ENCODE measurements at regions not wholly inside any gene's neighbourhood (a gene's known extent, or its start where the extent isn't known, plus 50 kb on each side); places are given as distances from the start of the nearest gene placed in this dataset.
"Not testable (repeated sequence)": the region's sequence is repeated elsewhere in the genome, so short reads cannot be mapped to it uniquely, and the experiment has no call there.

DNA sequence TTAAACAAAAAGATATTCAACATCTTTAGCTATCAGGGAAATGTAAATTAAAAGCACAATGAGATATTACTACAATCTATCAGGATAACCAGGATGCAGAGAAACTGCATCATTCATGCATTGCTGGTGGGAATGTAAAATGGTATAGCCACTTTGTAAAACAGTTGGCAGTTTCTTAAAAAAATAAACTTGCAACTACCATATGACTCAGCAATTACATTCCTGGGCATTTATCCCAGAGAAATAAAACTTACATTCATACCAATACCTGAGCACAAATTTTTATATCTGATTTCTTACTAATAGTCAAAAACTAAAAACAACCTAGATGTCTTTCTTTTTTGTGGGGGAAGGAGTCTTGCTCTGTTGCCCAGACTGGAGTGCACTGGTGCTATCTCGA, 190.3 kb upstream of the TAB2 start:
- DNase-seq (ENCODE audit: low spot score), result no peak

DNA sequence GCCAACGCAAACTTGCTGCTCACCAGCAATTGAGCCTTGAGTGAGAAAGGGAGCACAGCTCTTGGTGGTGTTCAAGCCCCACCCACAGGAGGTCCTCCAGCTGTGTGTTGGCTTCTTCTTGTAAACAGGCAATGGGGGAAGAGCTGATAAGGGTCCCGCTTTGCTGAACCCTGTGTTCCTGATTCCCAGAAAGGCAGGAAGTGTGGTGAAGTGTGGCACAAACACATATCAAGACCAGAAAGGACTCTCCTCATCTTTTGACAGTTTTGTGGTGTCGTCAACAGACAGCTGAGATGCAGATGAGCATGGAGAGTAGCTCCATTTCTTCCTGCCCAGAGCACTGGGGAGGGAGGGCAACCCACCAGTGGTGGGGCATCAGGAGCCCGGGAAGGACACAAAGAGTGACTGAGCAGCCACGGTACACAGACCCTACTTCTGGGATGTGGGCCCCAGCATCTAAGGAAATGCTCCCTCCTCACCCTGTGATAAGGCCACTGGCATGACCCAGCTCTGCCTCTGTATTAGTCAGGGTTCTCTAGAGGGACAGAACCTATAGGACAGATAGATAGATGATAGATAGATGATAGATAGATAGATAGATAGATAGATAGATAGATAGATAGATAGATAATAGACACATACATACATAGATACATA, 188.9 kb upstream of the TAB2 start:
- peak; percentile 73 for DNase-seq (ENCODE audit: low spot score)

DNA sequence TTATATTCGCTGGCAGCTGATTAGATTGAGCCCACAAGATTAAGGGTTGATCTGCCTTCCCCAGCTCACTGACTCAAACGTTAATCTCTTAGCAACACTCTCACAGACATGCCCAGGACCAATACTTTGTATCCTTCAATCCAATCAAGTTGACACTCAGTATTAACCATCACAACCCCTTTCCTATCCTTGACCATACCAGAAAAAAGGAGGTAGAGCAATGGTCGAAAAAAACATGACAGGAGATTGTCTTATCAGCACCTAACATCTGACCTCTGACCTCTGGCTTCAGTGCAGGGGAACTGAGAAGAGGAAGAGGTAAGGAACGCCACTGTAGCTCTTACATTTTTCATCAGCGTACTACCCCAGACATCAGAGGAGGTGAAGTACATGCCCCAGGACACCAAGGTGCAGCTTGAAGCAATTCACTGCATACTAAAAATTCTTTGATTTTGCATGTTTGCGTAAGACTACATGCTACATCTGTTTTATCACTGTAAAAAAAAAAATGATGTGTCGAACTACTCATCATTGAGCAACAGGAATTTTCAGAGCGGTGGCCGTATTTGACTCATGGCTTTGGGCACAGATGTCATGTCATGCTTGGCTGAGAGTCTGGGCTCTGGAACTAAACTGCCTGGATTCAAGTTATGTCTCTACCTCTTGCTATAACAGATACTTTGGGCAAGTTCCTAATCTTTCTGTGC, 188.0 kb upstream of the TAB2 start:
- no peak for DNase-seq (ENCODE audit: low spot score)

DNA sequence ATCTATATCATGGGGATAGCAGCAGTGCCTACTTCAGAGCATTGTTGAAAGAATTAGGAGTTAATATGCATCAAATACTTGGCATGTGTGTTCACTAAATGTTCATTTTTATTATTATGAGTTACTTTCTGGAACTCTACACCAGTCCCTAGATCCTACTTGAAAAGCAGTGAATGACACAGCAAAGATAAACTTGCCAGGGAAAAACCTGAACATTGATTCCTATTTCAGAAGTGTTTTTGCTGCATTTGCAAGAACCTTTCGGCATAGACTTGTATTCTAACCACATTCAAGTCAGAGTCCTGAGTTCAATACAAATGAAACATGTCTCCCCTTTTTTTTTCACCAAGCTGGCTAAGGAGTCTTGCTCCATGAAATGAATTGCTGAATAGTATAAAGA, 187.4 kb upstream of the TAB2 start:
- DNase-seq (ENCODE audit: low spot score), result no peak

DNA sequence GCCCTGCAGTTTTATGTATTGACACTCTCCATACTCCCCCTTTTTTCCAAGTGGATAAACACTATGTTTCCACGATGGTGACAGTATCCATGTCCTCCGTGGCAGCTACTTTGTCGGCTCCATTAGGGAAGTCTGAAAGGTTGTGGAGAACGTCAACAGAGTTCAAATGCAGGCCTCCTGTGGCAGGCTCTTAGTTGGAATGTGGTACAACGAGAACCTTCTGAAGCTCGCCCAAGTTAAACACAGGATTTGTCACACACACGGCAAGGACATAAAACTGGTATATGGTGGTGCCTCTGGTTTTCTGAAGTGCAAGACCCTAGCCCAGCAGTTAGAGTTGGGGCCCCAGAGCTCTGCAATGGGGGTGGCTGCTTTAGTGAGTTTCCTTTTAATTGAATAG, 187.0 kb upstream of the TAB2 start:
- no peak for DNase-seq (ENCODE audit: low spot score)

DNA sequence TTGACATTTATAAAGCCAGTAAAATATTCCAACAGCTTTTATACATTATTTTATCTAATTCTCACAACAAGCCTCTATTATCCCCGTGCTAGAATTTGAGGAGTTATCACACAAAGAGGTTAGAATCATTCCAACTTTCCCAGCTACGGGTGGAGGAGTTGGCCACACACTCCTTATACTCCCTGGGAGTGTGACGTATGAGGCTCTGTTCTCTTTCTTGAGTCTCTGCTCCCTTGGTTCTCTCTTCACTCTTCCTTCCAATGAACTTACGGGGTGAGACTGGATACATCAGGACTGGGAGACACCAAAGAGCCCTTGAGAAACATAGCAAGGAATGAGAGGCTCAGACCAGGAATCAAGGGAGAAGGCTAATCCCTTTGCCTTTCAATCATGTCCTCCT, 185.6 kb upstream of the TAB2 start:
- no peak for DNase-seq (ENCODE audit: low spot score)

DNA sequence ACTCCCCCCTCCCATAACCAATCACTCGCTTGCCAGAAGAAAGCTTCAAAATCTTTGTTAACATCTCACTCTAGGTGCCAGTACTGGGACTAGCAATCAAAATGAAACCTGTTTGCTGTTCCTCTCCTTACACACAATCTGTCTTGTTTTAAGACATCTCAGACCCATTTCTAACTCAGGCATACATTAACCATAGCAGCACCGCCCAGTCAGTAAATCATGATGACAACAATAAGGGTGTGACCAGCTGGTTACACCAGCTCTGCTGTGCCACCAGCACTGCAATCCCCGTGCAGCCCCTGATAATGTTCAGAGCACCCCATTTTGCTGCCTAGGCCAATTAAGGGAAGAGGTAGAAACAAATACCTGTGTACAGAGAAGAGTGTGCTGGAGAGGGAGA, 185.2 kb upstream of the TAB2 start:
- DNase-seq (ENCODE audit: low spot score), result peak; percentile 29

DNA sequence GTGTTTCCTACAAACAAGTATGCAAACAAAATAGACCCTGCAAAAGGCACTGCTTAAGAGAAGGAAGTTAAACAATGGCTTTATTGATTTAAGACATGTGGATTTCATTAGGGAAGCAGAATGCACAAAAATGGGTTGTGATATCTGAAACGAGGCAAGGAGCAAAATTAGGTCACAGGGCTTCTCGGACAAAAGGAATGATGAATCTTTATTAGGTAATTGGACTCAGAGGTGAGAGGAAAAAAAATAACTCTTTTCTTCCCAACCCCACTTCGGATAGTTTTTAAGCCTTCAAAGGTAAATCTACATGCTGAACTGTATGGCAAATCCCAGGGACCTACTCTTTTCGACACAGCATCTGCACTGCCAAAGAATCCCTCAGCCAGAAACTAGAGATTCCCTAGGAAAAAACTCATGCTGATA, 183.0 kb upstream of the TAB2 start:
- DNase-seq (ENCODE audit: low spot score), result no peak

DNA sequence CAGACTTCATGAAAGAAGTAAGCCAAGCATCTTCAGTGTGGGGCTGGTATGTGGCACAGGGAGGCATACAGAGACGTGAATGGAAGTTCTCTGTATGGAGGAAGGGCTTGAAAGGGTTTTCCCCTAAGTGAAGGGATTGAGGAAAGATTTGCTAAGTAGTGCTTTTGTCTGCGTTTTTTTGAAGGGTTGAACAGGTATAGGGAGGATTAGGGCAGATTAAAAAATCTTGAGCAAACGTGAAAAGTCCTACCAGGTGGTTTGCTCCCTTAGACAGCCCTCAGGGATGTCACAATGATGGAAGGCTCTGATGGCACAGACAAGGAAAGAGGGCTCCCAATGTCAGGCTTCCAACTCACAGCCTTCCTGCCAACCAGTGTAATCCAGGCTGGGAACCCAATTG, 181.7 kb upstream of the TAB2 start:
- DNase-seq (ENCODE audit: low spot score), result no peak

DNA sequence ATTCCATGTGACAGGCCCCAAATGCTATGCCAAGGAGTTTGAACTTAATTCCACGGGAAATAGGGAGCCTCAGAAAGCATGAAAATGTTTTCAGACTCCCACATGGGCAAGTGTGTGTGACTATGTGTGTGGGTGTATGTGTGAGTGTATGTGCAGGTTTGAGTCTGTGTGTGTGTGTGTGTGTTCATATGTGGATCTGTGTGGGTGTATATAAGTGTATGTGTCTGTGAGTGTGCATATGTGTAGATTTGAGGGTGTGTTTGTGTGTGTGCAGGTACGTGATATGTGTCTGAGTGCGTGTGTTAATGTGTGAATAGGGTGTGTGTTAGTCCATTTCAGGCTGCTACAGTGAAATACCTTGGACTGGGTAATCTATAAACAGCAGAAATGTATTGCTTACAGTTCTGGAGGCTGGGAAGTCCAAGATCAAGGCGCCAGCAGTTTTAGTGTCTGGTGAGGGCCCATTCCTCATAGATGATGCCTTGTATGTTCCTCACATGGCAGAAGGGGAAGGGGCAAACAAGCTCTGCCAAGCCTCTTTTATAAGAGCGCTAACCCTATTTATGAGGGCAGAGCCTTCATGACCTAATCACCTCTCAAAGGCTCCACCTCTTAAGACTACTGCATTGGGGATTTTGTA, 181.1 kb upstream of the TAB2 start:
- DNase-seq (ENCODE audit: low spot score), result no peak

DNA sequence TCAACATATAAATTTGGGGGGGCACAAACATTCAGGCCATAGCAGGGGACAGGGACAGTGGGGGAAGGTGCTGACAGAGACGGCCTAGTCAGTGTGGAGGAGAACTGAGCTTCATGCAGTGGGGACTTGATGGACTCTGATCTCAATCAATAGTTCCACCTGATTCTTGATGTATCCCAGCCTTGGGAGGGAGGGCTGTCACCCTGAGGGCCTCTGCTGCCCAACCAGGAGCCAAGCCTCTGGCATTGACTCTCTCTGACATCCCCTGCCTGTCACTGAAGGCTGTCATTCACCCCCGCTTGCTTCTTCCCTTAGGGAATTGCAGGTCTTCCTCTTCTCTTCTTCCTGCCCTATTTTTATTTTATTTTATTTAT, 180.6 kb upstream of the TAB2 start:
- DNase-seq (ENCODE audit: low spot score), result no peak

DNA sequence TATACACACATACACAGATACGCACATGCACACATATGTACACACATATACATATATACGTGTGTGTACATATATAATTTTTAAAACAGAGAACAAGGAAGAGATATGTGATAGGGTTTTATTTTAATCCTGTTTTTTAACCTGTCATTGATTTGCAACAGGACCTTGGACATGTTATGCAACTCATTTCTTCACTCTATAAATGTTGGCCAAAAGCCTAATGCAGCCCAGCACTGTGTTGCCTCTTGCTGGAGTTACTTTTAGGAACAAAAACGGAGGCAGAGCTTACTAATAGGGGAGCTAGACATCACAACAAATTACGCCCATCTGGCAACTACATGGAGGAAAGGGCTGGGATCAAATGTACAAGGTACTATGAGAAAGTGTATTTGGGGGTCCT, 179.9 kb upstream of the TAB2 start:
- DNase-seq (ENCODE audit: low spot score), result no peak

DNA sequence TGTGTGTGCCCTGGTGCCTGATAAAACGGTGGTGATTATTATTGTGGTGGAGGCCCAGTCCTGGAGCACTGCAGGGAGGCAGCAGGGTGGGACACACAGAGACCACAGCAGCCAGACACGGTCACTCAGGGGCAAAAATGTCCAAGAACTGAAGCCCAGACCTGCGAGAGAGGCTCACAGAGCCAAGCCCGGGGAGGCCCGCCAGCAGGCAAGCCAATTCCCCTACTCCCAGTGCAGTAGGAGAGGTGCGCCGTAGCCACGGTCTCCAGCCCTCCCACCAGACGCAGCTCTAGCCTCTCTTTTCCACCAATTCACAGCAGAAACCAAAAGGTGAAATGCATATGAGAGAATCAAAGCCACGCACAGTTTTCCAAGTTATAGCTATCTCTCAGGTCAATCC, 179.4 kb upstream of the TAB2 start:
- no peak for DNase-seq (ENCODE audit: low spot score)

DNA sequence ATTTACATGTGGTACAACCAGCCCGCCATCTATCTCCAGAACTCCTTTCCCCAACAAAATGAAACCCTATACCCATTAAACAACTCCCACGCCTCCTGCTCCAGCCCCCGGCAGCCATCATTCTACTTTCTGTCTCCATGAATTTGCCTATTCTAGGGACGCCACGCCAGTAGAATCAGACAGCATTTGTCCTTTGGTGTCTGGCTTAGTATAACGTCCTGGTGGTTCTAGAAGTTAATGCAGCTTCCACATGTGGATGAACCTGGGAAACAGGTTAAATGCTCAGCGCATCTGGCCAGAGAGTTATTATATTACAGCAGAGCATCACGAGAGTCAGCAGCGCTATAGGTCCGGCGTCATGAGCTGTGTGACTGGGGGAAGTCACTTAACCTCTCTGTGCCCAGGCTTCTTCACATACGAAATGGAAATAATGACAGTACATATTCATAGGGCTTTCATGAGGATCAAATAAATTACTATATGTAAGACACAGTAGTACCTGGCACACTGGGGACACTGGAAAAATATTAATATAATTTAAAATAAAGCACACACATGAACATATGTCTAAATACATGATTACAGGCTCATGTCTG, 178.7 kb upstream of the TAB2 start:
- no peak for DNase-seq (ENCODE audit: low spot score)

DNA sequence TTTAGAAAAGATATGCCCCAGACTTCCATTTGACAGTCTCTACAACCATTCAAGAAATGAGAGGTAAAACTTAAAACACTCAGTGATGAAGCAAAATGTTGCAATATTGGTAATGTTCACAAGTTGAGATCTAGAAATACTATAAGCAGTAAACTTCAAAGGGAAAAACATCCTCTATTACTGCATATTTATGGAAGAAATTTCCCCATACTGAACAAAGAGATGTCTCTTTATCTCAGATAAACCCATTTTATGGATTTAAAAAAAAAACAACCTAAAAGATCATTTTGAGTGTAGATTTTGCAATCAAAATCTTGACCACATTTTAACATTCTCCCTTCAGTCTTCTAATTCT, 177.8 kb upstream of the TAB2 start:
- DNase-seq (ENCODE audit: low spot score), result no peak

DNA sequence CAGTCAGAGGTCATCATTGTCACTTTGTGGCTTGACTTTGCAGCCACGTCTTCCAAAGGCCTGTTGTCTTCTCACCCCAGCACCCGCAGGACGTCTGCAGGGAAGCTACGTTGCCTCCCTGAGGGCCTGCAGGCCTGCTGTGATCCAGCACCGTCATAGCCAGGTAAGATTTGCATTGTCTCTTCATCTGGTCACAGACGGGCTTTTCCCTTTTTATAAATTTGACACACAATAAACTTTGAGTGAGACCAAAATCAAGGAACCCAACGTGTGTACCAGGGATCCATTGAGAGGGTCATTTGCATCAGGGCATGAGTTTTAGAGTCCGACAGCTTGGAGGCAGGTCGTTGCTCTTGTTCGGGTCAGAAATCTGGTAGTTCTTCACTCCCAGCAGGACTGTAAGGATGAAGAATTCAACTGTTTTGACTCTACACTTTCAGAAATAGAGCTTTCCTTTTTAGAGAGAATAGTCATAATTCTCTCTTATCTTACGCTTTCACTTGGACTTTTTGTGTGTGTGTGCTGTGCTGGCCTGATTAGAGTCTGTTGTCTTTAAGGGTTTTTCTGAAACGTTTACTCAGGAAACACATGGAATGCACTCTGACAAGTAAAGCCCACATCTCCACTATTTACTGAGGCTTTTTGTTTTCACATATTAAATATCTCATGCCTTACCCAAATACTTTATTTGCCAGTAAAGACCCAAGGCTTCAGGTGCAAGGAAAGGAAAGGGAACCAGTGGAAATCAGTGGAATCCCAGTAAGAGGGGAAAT, 177.2 kb upstream of the TAB2 start:
- DNase-seq (ENCODE audit: low spot score), result peak; percentile 71

DNA sequence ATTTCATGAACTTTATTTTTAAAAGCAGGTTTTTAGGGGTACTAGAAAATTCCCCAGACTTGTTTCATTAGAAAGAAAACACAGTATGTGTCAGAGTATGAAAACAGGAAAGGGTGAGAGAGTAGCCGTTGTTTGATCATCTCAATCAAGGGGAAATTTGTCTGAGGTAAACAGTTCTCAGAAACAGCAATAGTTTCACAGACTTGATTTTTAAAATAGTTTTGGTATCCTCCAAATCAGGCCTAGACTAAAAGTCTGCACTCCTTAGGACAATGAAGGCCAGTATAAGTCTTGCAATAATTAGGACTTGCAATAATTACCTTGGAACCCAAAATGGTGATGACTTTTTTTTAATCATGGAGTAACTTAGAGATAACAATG, 176.6 kb upstream of the TAB2 start:
- DNase-seq (ENCODE audit: low spot score), result peak; percentile 84

DNA sequence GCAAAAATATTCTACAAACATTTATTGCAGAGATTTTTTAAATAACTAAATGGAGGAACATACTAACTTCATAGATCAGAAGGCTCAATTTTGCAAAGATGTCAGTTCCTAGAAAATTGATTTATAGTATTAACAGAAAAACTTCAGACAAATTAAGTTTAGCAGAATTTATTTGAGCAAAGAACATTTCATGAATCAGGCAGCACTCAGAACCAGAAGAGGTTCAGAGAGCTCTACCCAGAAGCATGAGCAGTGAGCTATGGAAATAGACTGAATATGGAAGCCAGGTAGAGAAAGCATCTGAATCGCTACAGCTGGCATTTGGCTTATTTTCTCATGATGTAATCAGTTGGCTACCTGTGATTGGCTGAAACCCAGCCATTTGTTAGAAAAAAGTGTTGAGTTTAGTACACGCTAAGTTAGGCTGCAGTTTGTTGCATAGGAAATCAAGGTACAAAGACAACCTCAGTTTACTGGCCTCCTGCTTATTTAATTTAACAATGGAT, 174.5 kb upstream of the TAB2 start:
- DNase-seq (ENCODE audit: low spot score), result no peak

DNA sequence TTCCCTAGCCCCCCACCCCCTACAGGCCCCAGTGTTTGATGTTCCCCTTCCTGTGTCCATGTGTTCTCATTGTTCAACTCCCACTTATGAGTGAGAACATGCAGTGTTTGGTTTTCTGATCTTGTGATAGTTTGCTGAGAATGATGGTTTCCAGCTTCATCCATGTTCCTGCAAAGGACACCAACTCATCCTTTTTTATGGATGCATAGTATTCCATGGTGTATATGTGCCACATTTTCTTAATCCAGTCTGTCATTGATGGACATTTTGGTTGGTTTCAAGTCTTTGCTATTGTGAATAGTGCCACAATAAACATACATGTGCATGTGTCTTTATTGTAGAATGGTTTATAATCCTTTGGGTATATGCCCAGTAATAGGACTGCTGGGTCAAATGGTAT, 171.7 kb upstream of the TAB2 start:
- DNase-seq (ENCODE audit: low spot score), result not testable (repeated sequence)

DNA sequence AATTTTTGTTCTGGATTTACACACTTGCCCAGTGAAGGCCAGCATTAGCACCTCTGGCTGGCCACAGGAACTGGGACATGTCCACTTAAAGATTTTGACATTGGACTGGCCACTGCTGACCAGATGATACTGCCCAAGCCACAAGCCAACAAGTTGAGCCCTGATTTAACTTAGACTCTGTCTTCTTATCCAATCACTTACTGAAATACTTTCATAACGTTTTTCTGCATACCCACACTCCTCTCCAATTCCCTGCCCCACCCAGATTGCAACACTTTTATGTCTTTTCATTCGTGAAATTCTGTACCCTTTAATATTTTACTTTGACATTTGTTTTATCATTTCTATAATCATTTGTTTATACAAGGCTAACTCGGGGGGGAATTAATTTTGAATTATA, 170.3 kb upstream of the TAB2 start:
- no peak for DNase-seq (ENCODE audit: low spot score)

DNA sequence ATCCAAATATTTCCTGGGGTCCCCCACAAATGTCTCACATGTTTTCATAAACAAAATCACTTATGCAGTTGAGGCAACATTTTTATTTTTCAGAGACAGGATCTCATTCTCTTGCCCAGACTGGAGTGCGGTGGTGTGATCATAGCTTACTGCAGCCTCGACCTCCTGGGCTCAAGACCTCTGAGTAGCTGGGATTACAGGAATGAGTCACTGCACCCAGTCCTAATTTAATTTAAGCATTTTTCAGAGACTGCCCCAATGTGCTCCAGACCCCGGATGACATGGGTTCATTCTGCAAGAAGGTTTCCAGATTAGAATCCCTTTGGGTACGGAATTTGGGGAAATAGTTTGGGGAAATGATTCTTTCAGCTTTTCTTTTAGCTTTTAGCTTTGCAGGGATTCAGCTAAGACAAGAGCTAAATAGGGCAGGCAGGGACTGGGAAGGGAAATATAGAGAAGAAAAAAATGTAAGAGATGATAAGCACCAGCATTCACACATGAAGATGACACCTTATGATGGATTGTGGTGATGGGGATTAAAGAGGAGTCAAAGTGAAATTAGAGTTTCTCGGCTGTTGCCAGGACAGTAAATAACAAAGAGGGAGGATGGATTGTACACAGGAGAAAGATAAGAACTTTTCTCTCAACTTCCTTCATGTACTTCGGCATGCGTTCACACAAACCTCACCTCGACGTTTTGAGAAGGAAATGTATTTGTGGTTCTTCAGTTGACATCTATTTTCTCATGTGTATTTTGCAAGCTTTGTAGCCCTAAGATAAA, 169.4 kb upstream of the TAB2 start:
- DNase-seq (ENCODE audit: low spot score), result peak; percentile 79

DNA sequence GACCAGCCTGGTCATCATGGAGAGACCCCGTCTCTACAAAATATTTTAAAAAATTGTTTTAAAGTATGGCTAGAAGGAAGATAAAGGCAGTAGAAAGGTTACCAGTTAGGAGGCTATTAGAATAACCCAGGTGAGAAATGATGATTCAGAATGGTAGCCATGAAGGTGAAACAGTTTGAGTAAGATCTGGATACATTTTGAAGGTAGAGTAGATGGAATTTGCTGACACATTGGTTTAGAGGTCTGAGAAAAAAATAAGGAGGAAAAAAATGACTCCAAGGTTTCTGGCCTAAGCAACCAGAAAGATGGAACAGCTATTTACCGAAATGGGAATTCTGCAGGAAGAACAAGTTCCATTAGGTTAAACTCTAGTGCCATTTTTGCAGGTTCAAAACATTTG, 167.9 kb upstream of the TAB2 start:
- DNase-seq (ENCODE audit: low spot score), result no peak

All from CD4-positive, alpha-beta T cell treated with Interleukin-15 for 4 hours (primary cell).